Neural cell (in vitro differentiated cells): ENCODE measurements at regions not wholly inside any gene's neighbourhood (a gene's known extent, or its start where the extent isn't known, plus 50 kb on each side); places are given as distances from the start of the nearest gene placed in this dataset.

Source experiments
- H2AFZ ChIP-seq: fragments of 200-600, 300-800 bp; sonication (generic), shearing (Covaris generic); 2 replicates; pipeline ENCODE4 v1.6.0; 2014; ENCODE audit warnings: low read depth, mild to moderate bottlenecking, antibody characterized with exemption, low read length, moderate library complexity
- H3F3A ChIP-seq: fragments of 200-600 bp; shearing (Covaris generic); 2 replicates; pipeline ENCODE4 v1.6.1; 2016; ENCODE audit warnings: mild to moderate bottlenecking, moderate library complexity, mixed read lengths, antibody characterized with exemption, low read length; ENCODE audit not compliant: insufficient read depth, poor library complexity, severe bottlenecking
- H3K27ac ChIP-seq: fragments of 200-600, 300-800 bp; sonication (generic), shearing (Covaris generic); 2 replicates; pipeline ENCODE4 v1.5.1; 2014; ENCODE audit warnings: mild to moderate bottlenecking, low read length, moderate library complexity
- H3K27me3 ChIP-seq: fragments of 300-800, 200-600 bp; sonication (generic), shearing (Covaris generic); 2 replicates; pipeline ENCODE4 v1.6.0; 2014; ENCODE audit warnings: mild to moderate bottlenecking, low read depth, low read length, moderate library complexity; ENCODE audit not compliant: insufficient read depth
- H3K36me3 ChIP-seq: fragments of 300-800, 200-600 bp; sonication (generic), shearing (Covaris generic); 2 replicates; pipeline ENCODE4 v1.5.1; 2014; ENCODE audit warnings: mild to moderate bottlenecking, antibody characterized with exemption, low read length, moderate library complexity; ENCODE audit not compliant: insufficient read depth
- H3K4me2 ChIP-seq: fragments of 300-800, 200-600 bp; sonication (generic), shearing (Covaris generic); 2 replicates; pipeline ENCODE4 v1.6.0; 2014; ENCODE audit warnings: mild to moderate bottlenecking, low read length
- H3K4me3 ChIP-seq: fragments of 300-800, 200-600 bp; sonication (generic), shearing (Covaris generic); 2 replicates; pipeline ENCODE4 v1.5.1; 2014; ENCODE audit warnings: mild to moderate bottlenecking, low read length, moderate library complexity
- H3K79me2 ChIP-seq: fragments of 200-600 bp; shearing (Covaris generic); replicated peaks from 2 replicates; pipeline ENCODE4 v1.6.0; 2014; ENCODE audit warnings: mild to moderate bottlenecking, low read length, moderate library complexity; ENCODE audit not compliant: insufficient read depth
- H3K9ac ChIP-seq: fragments of 300-800, 200-600 bp; sonication (generic), shearing (Covaris generic); 2 replicates; pipeline ENCODE4 v1.6.1; 2016; ENCODE audit warnings: mild to moderate bottlenecking, low read length, mixed read lengths
- H3K9me2 ChIP-seq: fragments of 200-600 bp; shearing (Covaris generic); 2 replicates; pipeline ENCODE4 v1.6.1; 2016; ENCODE audit warnings: mild to moderate bottlenecking, low read length, mixed read lengths; ENCODE audit not compliant: insufficient read depth
- H3K9me3 ChIP-seq: fragments of 200-600, 300-800 bp; sonication (generic), shearing (Covaris generic); 2 replicates; pipeline ENCODE4 v1.6.1; 2016; ENCODE audit warnings: mild to moderate bottlenecking, mixed run types, low read length, moderate library complexity, mixed read lengths
- H4K20me1 ChIP-seq: fragments of 200-600 bp; shearing (Covaris generic); 2 replicates; pipeline ENCODE4 v1.6.1; 2016; ENCODE audit warnings: mild to moderate bottlenecking, mixed run types; ENCODE audit not compliant: insufficient read depth
- CTCF ChIP-seq: fragments of 450-650 bp; IDR thresholded peaks from 2 replicates; pipeline ENCODE4 v1.5.1; 2014; ENCODE audit warnings: antibody characterized with exemption, mild to moderate bottlenecking, moderate library complexity; ENCODE audit not compliant: poor library complexity, severe bottlenecking
- EP300 ChIP-seq: fragments of 450-650 bp; conservative IDR thresholded peaks from 2 replicates; pipeline ENCODE4 v1.6.1; 2014; ENCODE audit warnings: antibody characterized with exemption, mild to moderate bottlenecking, moderate library complexity; ENCODE audit not compliant: poor library complexity, severe bottlenecking
- EZH2 ChIP-seq: fragments of 200-600, 300-800 bp; shearing (Covaris generic), sonication (generic); IDR thresholded peaks from 2 replicates; pipeline ENCODE4 v1.6.1; 2014; ENCODE audit warnings: antibody characterized with exemption, low read length, borderline replicate concordance, mild to moderate bottlenecking; ENCODE audit not compliant: insufficient read depth, poor library complexity, severe bottlenecking
- MXI1 ChIP-seq: fragments of 450-650 bp; conservative IDR thresholded peaks from 2 replicates; pipeline ENCODE4 v1.6.1; 2014; ENCODE audit warnings: antibody characterized with exemption, mild to moderate bottlenecking; ENCODE audit not compliant: poor library complexity, severe bottlenecking
- POLR2AphosphoS5 ChIP-seq: IDR thresholded peaks from 2 replicates; pipeline ENCODE4 v1.6.1; 2012
- RAD21 ChIP-seq: fragments of 450-650 bp; conservative IDR thresholded peaks from 2 replicates; pipeline ENCODE4 v1.6.1; 2014; ENCODE audit warnings: antibody characterized with exemption, mild to moderate bottlenecking, moderate library complexity
- REST ChIP-seq: IDR thresholded peaks from 2 replicates; pipeline ENCODE4 v1.6.1; 2012; ENCODE audit warnings: borderline replicate concordance
- SMC3 ChIP-seq: fragments of 450-650 bp; conservative IDR thresholded peaks from 2 replicates; pipeline ENCODE4 v1.6.1; 2014; ENCODE audit warnings: antibody characterized with exemption, mild to moderate bottlenecking, moderate library complexity; ENCODE audit not compliant: poor library complexity
- TAF1 ChIP-seq: IDR thresholded peaks from 2 replicates; pipeline ENCODE4 v1.6.1; 2012; ENCODE audit warnings: low read depth

GRCh38 chr1:83641796-83642443, 357.0 kb downstream of the TTLL7 start:
- no peaks in the 10 kb centered on the region for H3K9me2 ChIP-seq
- H3K27me3 ChIP-seq: no peaks in the 10 kb centered on the region
- H3K9me3 ChIP-seq: no peaks in the 10 kb centered on the region
- H2AFZ ChIP-seq: no peak overlapping the region
- H3K36me3 ChIP-seq: no peaks in the 10 kb centered on the region
- no peaks in the 10 kb centered on the region for H3K79me2 ChIP-seq
- H3K27ac ChIP-seq: no peak overlapping the region
- no peaks in the 10 kb centered on the region for H4K20me1 ChIP-seq
- H3K4me2 ChIP-seq: no peak overlapping the region
- no peak for TF ChIP-seq TAF1
- no peak for TF ChIP-seq CTCF
- TF ChIP-seq EZH2: no peak
- no peak overlapping the region for H3K9ac ChIP-seq
- no peak overlapping the region for H3K4me3 ChIP-seq
- no peaks in the 10 kb centered on the region for H3F3A ChIP-seq

GRCh38 chr1:83641206-83641658, 357.7 kb downstream of the TTLL7 start:
- Histone ChIP-seq H3K36me3 (no peaks in the 10 kb centered on the region), H3K27ac (no peak overlapping the region), H2AFZ (no peak overlapping the region), H3K9ac (no peak overlapping the region), H3K9me3 (no peaks in the 10 kb centered on the region), H3F3A (no peaks in the 10 kb centered on the region), H3K4me3 (no peak overlapping the region), H3K4me2 (no peak overlapping the region), H3K79me2 (no peaks in the 10 kb centered on the region), H3K9me2 (no peaks in the 10 kb centered on the region), H3K27me3 (no peaks in the 10 kb centered on the region), H4K20me1 (no peaks in the 10 kb centered on the region)
- TF ChIP-seq RAD21: no peak
- TF ChIP-seq REST: no peak
- no peak for TF ChIP-seq SMC3
- TF ChIP-seq TAF1: no peak
- no peak for TF ChIP-seq EP300
- TF ChIP-seq MXI1: no peak
- no peak for TF ChIP-seq POLR2AphosphoS5
- TF ChIP-seq EZH2: no peak
- no peak for TF ChIP-seq CTCF
